HEK293T (cell line): ENCODE measurements at regions not wholly inside any gene's neighbourhood (a gene's known extent, or its start where the extent isn't known, plus 50 kb on each side); places are given as distances from the start of the nearest gene placed in this dataset.

Source experiments
- ELF4 ChIP-seq: fragments of 450-650 bp; IDR thresholded peaks from 2 replicates; pipeline ENCODE4 v1.6.1; 2017; ENCODE audit warnings: antibody characterized with exemption
- FOXA1 ChIP-seq: fragments of 450-650 bp; IDR thresholded peaks from 2 replicates; pipeline ENCODE4 v1.6.1; 2016; ENCODE audit warnings: mild to moderate bottlenecking
- FOXM1 ChIP-seq: fragments of 450-650 bp; IDR thresholded peaks from 2 replicates; pipeline ENCODE4 v1.6.1; 2017; ENCODE audit warnings: mild to moderate bottlenecking, borderline replicate concordance
- L3MBTL2 ChIP-seq: fragments of 450-650 bp; conservative IDR thresholded peaks from 2 replicates; pipeline ENCODE4 v1.6.1; 2016; ENCODE audit warnings: mild to moderate bottlenecking
- NFRKB ChIP-seq: fragments of 450-650 bp; IDR thresholded peaks from 2 replicates; pipeline ENCODE4 v1.6.1; 2016; ENCODE audit warnings: mild to moderate bottlenecking, moderate library complexity
- PKNOX1 ChIP-seq: fragments of 450-650 bp; IDR thresholded peaks from 2 replicates; pipeline ENCODE4 v1.6.1; 2016
- SP1 ChIP-seq: fragments of 450-650 bp; IDR thresholded peaks from 2 replicates; pipeline ENCODE4 v1.6.1; 2017
- SUZ12 ChIP-seq: fragments of 450-650 bp; IDR thresholded peaks from 2 replicates; pipeline ENCODE4 v1.6.1; 2016; ENCODE audit warnings: mild to moderate bottlenecking
- TARDBP ChIP-seq: fragments of 450-650 bp; IDR thresholded peaks from 2 replicates; pipeline ENCODE4 v1.6.1; 2016
- ZNF384 ChIP-seq: fragments of 450-650 bp; IDR thresholded peaks from 2 replicates; pipeline ENCODE4 v1.6.1; 2016

GRCh38 chr1:234943836-234944402, 184.7 kb downstream of the TOMM20 start:
- TF ChIP-seq FOXM1 (no peak), PKNOX1 (no peak), SP1 (no peak), FOXA1 (no peak), L3MBTL2 (no peak), NFRKB (no peak), SUZ12 (no peak), ELF4 (no peak), TARDBP (no peak), ZNF384 (no peak)
